HUDEP-2 (cell line): ENCODE measurements at regions not wholly inside any gene's neighbourhood (a gene's known extent, or its start where the extent isn't known, plus 50 kb on each side); places are given as distances from the start of the nearest gene placed in this dataset.

Experiments used
- DNase-seq, 76 experiments: peaks; one replicate each; lab custom pipeline; 2025; ENCODE audit not compliant: unreplicated experiment in 76 of 76; lab: John Stamatoyannopoulos, UW

DNA sequence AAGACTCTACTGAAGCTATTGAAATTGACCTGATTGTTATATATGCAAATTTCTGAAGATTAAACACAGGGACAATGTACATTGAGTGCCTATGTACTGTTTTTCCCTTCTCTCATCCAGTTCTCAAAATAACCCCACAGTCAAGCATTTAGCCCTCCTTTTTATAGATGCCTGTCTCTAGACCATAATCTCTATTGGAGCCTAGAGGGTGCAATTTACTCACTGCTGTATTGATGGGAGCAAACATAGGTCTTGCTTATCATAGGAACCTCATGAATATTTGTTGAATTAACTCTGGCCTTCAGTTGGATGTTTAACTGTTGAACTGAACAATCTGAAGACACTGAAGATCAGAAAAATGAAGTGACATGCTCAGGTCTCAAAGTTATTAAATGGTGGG, 183.0 kb downstream of the RFC3 start:
- no peak for DNase-seq

DNA sequence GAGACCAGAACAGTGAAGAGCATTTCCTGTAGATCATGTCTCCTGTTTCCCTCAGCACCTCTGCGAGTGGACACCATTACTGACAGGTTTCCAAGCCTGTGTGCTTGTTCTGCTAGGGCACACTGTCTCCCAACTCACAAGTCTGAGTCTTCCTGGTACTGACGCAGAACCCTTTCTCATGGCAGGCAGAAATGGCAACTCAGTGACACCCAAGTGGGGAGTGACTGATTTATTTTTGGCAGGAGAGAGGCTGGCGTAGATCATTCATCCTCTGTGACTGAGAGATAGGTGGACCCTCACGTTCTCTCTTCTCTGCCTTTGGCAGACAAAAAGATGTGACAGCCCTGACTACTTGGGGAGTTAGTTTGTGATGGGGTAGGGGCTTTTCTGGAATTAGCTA, 183.4 kb downstream of the RFC3 start:
- DNase-seq = no peak

DNA sequence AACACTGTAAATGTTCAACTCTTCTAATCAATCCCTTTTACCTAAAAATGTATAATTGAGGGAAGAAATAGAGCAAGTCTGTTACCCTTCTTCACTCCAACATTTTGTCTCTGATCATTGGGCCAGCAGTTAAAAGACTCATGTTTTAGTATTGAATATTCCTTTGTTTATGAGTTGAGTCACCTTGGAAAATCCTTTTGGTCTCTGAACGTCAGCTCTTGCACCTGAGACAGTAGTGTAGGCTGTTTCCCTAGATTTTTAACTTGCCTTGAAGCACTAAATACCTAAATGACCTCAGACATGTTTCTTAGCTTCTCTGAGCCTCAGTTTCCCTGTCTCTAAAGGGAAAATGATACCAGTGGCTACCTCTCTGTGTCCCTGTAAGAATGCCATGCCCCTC, 184.2 kb downstream of the RFC3 start:
- DNase-seq = no peak

DNA sequence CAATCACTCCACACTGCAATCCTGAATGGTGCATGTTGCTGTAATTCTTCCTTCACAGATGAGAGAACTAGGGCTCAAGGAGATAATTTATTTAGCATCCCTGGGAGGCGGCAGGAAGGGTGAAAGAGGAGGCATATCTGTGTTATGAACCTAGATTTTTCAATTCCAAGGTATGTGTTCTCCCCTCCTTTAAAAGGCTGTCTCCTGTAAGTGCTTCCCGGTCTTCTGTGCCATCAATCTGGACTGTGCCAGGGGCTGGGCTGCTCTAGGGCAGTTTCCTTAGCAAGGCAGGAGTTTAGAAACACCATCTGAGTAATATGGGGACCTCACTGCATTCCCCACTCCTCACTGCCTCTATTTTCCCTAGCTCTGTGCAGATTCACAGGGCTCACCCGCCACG, 185.0 kb downstream of the RFC3 start:
- DNase-seq = no peak

DNA sequence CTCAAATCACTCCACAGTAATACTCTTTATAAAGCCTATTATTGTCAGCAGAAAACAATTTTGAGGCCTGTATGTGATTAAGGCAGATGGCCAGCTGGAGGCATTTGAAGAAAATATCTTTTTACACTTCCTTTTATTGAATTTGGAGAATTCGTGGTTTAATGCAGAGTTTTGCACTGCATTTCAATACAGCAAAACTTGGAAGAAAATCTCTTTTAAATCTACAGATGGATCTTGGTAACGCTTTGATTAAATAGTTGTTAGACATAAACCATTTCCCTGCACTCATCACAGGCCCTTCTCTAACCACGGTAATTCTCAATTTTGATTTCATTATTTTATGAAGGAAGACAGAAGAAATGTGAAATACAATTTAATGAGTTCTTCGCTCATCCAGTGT, 185.7 kb downstream of the RFC3 start:
- no peak for DNase-seq

DNA sequence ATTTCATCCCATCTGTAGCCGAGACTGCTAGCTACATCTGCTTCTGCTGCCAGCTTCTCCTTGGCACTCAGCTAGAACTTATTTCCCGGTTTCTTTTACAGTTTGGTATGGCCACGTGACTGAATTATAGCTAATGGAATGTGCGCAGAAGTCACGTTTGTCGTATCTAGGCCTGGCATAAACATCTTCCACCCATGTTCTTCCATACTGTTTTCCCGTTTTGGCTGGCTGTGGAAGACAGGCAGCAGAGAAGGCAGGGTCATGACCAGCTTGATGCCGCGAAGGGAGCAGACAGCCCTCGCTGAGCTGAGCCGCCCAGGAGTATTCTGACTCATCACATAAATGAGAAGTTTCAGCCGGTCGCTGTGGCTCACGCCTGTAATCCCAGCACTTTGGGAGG, 186.7 kb downstream of the RFC3 start:
- DNase-seq = no peak

DNA sequence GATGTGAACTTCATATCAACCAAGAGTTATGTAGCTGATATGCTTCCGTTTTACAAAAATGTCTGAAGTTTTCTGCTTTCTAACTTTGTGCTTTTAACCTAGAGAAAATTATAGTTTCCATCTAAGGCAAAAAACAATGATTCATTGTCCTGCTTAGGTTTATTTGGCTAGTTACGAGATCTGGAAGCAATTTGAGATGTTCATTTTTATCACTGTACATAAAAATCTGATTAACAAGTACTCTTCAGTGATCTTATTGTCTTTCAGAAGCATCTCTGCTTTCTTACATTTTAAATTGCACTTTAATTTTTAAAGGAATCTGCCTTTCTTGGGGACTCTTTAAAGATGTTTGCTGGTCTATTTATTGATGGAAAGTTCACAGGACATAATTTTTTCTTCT, 188.1 kb downstream of the RFC3 start:
- no peak for DNase-seq

DNA sequence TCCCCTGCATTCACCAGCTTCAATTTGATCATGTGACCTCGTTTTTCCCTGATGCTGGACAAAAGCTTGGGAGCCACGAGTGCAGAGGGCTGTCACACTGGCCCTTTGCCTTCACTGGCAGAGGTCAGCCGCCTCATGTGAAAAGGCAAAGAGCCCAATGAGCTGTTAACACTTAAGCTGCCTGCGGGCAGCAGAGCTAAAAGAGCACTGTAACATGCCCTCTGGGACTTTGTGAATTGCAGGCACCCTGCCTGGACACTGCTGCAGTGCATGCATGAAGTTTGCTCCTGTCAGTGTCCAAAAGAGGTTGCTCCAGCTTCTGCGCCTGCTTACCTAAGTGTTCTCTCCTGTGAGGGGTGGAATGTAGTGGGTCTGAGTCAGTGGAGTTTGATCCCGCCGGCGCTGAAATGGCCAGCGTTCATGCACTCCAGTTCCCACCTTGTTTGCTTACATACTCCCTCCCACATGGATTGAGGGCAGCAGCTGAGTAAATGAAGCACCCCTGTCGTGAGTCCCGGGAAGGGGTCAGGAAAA, 193.7 kb downstream of the RFC3 start:
- no peak for DNase-seq

DNA sequence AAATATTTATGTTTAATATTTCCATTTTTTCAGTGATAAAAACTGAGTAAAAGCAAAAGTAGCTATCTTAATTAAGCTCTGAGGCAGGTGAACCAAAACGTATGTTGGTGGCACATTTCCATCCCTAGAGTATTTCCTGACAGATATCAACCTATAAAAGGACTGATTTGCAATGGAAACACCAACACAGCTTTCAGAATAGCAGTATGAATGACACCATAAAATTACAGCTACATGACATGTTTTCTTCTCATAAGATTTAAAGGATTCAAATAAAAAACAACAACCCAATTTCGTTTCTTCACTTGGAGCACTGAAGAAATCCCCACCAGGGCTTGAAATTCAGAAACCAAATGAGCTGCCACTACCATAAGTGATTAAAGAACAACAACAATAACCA, 194.4 kb downstream of the RFC3 start:
- DNase-seq = no peak

DNA sequence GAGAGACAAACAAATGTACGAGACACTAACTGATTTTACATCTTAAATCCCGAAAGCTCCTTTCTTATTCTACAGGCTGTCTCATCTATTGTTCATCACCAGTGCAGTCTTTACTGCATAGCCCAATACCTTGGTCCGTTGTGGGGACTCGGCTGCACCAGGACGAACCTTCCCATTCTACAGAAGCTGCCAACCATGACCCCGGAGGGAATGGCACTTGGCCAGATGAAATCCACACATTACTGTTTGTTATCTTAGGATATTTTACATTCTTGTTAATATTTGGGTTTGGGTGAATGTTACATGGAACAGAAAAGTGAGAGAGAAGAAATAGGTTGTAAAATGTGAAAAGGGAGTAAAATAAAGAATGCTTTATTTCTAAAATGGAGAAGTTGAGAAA, 195.1 kb downstream of the RFC3 start:
- DNase-seq = no peak

DNA sequence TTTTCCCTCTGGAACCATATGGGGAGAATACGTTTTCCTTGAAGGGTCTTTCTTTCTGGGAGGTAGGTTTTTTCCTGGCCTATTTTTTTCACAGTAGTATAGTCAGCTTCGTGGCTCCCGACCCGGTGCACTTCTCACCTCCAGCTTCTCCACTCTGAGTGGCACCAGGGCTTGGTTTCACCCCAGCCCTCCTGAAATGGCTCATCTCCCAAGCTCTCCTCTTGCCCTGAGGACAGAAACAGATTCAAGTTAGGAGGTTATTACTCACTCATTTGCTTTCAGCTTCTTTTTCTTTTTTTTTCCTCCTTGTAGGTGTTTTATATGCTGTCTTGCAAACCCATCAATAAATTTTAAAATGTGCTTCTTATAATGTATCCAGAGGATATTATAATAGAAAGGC, 199.3 kb downstream of the RFC3 start:
- DNase-seq = no peak

DNA sequence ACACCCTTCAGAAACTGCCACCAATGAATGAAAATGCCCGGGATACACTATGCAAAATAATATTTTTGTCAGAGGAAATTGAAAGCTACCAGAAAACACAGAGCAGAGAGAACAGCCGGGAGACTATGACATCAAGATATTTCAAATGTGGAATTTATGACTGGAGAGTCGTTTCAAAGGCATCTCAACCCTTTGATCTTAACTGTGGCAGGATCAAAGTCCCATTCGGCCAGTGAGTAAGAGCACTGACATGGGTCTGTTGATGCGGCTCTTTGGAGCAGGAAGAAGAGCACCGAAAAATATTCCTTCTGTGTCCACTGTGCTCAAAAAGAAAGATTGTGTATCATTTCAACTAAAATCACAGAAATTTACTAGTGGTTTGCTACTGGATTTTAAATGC, 201.9 kb downstream of the RFC3 start:
- no peak for DNase-seq

DNA sequence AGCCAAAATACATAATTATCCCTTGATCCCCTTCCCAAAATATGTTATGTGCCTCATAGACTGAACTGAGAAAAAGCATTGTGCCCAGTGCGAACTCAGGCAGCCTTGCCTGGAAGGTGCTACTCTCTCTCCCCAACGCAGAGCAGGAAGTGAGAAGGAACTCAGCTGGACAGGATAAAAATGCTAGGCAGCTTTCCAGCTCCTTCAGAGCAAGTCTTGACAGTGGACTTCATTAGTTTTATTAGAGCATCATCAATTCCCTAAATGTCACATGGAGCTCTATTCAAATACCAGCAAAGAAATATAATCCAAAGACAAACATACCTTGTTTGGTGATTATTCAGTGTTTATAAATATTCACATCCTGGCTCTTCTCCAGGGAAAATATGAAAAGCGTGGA, 202.4 kb downstream of the RFC3 start:
- no peak for DNase-seq

DNA sequence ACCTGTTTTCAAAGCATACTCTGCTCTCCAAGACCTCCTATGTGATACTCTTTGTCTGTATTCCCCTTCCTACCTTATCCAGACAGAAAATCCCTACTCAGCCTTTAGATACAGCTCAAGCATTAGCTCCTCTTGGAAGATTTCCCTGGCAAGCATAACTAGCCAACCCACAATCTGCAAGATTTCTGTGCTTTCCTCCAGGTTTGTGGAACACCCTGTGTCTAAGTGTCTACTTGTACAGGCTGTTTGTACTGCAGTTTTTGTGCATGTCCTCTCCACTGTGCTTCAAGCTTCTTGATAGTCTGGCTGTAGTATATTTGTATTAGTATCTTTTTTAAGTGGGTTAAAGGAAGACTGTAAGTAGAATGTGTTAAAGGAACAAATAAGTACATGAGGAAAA, 203.7 kb downstream of the RFC3 start:
- no peak for DNase-seq

DNA sequence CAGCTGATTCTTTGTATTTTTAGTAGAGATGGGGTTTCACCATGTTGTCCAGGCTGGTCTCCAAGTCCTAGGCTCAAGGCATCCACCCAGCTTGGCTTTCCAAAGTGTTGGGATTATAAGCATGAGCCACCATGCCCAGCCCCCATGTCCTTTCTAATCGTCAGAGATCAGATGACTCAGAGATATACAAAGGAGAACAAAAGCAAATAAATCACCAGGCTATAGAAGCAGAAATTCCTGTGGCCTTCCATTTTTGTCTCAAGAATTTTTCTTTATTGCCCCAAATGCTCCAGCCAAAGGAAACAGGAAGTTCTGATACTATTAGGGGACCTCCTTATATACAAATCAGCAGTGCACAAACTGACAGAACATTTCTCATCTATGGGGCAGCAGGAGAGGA, 207.8 kb downstream of the RFC3 start:
- no peak for DNase-seq

DNA sequence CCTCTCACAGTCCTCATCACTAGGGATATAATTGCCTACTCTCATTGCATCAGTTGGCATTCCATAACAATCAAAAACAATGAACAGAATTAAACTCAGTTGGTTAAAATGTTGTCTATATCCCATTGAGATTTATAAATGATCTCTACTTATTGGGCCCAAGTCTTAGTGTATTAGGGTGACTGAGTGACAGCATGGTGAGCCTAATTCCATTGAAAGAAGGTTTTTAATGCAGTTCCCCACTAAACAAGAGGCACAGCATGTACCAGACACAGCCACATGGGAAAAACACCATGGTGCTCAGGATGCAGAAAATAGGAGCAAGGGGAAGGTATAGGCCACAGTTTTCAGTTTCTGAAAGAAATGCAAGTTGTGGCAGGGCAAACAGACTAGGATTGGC, 208.4 kb downstream of the RFC3 start:
- no peak for DNase-seq

DNA sequence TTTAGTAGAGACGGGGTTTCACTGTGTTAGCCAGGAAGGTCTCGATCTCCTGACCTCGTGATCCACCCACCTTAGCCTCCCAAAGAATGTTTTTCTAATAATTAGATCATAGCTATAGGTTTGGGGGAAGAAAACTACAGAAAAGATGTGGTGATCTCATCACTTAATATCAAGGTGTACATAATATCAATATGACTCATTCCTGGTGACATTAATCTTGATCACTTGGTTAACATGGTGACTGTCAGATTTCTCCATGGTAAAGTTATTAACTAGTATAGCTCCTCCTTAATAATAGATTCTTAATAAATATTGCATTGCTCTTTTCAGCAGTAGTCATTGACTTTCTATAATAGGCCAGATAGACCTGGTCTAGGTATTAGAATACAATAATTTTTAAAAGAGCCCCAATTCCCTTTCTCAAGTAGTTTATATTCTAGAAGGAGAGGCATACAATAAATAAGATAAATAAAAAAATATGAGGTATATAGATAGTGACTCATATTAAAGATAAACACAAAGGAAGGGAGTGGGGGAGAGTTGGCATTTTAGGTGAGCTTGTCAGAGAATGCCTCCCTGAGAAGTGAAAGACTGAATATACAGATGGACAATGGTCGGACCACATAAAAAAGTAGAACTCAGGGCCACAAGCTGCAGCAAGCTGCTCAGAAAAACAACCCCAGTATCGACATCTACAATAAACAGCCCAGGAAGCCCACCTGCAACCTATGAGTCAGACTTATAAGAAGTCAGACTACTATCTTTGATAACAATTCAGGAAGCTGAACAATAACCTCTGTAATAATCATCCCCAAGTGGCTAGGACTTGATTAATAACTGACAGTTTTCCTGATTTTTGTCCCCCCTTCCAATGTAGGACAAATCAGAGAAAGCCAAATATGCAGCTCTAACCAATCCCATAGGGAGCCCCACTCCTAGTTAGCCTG, 210.8 kb downstream of the RFC3 start:
- DNase-seq = no peak

DNA sequence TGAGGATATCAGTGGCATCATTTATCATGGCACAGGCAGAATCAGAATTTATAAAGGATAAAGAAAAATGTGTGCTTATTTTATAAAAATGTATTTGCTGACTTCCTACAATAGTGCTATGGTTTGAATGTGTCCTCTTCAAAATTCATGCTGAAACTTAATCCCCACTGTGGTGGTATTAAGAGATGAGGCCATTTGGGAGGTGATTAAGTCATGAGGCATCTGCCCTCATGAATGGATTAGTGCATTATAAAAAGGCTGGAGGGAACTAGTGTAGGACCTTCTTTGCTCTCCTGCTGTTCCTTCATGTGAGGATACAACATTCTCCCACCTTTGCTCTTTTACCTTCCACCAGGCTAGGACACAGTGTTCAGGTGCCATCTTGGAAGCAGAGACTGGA, 212.8 kb downstream of the RFC3 start:
- no peak for DNase-seq

DNA sequence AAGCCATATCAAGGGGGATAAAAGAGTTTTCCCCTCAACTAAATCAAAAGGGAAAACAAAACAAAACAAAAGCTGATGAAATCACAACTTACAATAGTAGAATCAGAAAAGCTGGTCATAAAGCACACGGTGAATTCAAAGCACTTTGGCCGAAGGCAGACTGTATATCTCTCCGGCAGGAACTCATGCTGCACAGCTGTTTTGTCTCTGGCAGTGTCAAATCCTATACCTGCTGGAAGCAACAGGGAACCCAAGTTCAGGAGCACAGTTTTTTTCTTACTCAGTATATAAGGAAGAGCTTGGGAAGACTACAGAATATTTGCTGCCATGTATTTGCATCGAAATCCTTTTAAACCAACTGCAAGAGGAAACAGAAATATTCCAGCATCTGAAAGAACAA, 213.7 kb downstream of the RFC3 start:
- no peak for DNase-seq

DNA sequence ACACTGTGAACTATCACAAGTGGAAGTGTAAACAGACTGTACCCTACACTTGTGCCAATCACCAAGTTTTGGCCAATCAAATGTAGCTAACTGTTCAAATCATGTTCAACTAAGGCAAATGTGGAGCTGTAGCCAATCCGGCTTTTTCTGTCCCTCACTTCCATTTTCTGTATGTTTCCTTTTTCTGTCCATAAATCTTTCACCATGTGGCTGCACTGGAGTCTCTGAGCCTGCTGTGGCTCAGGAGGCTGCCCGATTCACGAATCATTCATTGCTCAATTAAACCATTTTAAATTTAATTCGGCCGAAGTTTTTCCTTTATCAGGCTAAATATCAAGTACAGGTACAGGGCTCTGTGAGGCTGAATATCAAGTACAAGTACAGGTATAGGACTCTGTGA, 216.5 kb downstream of the RFC3 start:
- no peak for DNase-seq

DNA sequence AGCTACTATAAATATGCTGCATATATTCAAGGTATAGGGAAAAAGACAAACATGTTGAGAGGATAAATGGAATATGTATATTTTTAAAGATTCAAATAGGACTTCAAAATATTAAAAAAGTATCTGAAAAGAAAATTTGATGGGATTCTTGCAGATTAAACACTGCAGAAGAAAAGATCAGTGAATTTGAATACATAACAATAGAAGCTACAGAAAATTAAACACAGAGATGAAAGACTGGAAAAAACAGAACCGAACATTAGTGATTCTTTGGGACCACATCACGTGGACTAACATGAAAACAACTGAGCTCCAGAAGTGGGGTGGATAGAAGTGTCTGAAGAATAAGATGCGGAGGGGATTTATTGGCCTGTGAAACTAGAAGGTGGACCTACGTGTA, 217.2 kb downstream of the RFC3 start:
- DNase-seq = no peak

DNA sequence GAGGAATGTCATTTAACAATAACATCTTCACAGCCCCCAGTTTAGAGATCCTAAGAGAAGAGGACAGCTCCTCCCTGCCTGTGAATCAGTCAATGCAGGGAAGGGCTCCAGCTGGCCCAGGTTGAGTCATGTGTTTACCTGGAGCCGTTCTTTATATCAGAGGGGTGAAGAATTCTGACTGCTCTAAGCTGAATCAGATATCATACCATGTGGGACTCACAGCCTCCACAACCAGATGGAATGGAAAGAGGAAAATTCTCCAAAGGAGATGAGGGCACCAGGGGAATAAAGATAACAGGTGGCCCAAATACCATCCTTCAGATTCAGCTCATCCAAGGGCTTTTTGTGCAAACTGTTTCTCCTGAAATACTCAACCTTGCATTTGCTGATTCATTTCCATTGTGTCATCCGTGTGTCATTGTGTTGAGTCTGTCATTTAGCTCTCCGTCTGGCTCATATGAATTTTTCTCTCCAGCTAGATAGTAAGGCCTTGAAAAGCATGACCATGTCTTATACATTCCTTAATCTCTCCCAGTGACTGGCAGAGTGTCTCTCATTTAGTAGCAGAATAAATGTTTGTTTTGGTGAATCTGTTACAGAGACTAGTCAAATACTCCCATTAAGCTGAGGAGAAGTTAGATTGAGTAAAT, 217.9 kb downstream of the RFC3 start:
- no peak for DNase-seq
